M059J (cell line): ENCODE measurements at regions not wholly inside any gene's neighbourhood (a gene's known extent, or its start where the extent isn't known, plus 50 kb on each side); places are given as distances from the start of the nearest gene placed in this dataset.
A peak's percentile ranks its signal among the peaks of the same experiment; 100 is the strongest.
"Not testable (repeated sequence)": the region's sequence is repeated elsewhere in the genome, so short reads cannot be mapped to it uniquely, and the experiment has no call there.

Experiments
- DNase-seq: peaks from one replicate; pipeline ENCODE4 v3.0.0-alpha.2; 2012; ENCODE audit warnings: low read depth

GRCh38 chr20:63145156-63145555, 70.8 kb downstream of the YTHDF1 start:
- DNase-seq = no peak

GRCh38 chr20:63142933-63143332, 73.0 kb downstream of the YTHDF1 start:
- DNase-seq = no peak

- no peak for DNase-seq
Observed at GRCh38 chr20:63141531-63141930, 74.4 kb downstream of the YTHDF1 start.

- DNase-seq = no peak
Observed at GRCh38 chr20:63140514-63141433, 75.2 kb downstream of the YTHDF1 start.

GRCh38 chr20:63139837-63140236, 76.1 kb downstream of the YTHDF1 start:
- DNase-seq = no peak

- no peak for DNase-seq
Observed at GRCh38 chr20:63139356-63139755, 76.6 kb downstream of the YTHDF1 start.

GRCh38 chr20:63138855-63139341, 77.0 kb downstream of the YTHDF1 start:
- DNase-seq = peak; percentile 96

GRCh38 chr20:63137851-63138415, 78.0 kb downstream of the YTHDF1 start:
- no peak for DNase-seq

- no peak for DNase-seq
Observed at GRCh38 chr20:63136296-63136695, 79.6 kb downstream of the YTHDF1 start.

GRCh38 chr20:63135411-63135810, 80.5 kb downstream of the YTHDF1 start:
- DNase-seq = no peak

GRCh38 chr20:63134711-63135361, 81.1 kb downstream of the YTHDF1 start:
- not testable (repeated sequence) for DNase-seq

GRCh38 chr20:63134201-63134612, 81.7 kb downstream of the YTHDF1 start:
- no peak for DNase-seq

GRCh38 chr20:63133481-63134091, 82.3 kb downstream of the YTHDF1 start:
- DNase-seq = no peak

GRCh38 chr20:63132715-63133471, 83.0 kb downstream of the YTHDF1 start:
- no peak for DNase-seq

GRCh38 chr20:63132131-63132714, 83.7 kb downstream of the YTHDF1 start:
- no peak for DNase-seq

GRCh38 chr20:63130658-63131577, 85.0 kb downstream of the YTHDF1 start:
- DNase-seq = no peak

- DNase-seq = no peak
Observed at GRCh38 chr20:63129991-63130657, 85.8 kb downstream of the YTHDF1 start.

- DNase-seq = no peak
Observed at GRCh38 chr20:63129376-63129965, 86.5 kb downstream of the YTHDF1 start.

- DNase-seq = no peak
Observed at GRCh38 chr20:63128956-63129355, 87.0 kb downstream of the YTHDF1 start.
